ENCODE measurements at regions not wholly inside any gene's neighbourhood (a gene's known extent, or its start where the extent isn't known, plus 50 kb on each side); places are given as distances from the start of the nearest gene placed in this dataset.

DNA sequence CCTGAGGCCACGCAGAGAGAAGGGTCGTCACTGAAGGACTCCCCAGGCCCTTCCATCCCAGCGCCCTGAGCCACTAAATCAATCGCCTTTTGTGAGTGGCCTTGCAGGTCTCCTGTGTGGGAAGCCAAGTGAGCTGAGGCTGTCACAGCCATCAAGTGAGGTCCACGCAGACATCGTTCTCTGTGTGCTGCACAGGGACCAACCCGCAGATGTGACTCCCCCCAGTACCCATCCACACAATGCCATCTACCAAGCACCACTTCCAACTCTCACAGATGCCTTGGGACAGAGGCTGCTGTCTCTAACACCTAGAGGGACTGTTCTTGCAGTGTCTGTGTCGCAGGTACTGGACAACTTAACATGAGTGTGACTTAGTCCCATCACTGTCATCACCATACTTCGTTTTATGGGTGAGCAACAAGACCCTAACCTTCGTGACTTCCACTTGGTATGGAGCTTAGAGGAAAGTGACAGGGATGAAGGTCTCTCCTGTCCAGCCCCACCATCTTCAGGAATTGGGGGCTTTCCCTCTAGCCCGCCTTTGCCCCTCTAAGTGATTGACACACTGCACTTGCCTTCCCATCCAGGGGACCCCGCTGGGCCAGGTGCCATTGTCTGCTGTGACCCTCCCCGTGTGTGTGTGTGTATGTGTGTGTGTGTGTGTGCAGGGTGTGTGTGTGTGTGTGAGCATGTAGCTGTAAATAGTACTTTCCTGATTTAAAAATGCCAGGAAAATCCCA is 51.4 kb upstream of the TMEM72 start:
- DNase-seq: no peak

- DNase-seq: no peak
Measured at GRCh38 chr10:44860811-44861736, 50.1 kb upstream of the TMEM72 start.

All from NCI-H82 (cell line).